Esophagus squamous epithelium (tissue), 4 donors: ENCODE measurements at regions not wholly inside any gene's neighbourhood (a gene's known extent, or its start where the extent isn't known, plus 50 kb on each side); places are given as distances from the start of the nearest gene placed in this dataset.

Experiments used
- CTCF ChIP-seq, 6 experiments: fragments of 450-650 bp in 4 of 6; fragments of 200-600 bp in 2 of 6; sonication (generic) in 2 of 6; IDR thresholded peaks; one replicate each; pipeline ENCODE4 v1.5.1; 2016 to 2019; ENCODE audit warnings: antibody characterized with exemption in 6 of 6, mild to moderate bottlenecking in 4 of 6, moderate library complexity in 4 of 6
- POLR2A ChIP-seq, 4 donors: fragments of 450-650 bp; IDR thresholded peaks; one replicate each; pipeline ENCODE4 v1.6.1; 2017; ENCODE audit warnings: antibody characterized with exemption in 4 of 4, mild to moderate bottlenecking in 4 of 4, moderate library complexity in 3 of 4

DNA sequence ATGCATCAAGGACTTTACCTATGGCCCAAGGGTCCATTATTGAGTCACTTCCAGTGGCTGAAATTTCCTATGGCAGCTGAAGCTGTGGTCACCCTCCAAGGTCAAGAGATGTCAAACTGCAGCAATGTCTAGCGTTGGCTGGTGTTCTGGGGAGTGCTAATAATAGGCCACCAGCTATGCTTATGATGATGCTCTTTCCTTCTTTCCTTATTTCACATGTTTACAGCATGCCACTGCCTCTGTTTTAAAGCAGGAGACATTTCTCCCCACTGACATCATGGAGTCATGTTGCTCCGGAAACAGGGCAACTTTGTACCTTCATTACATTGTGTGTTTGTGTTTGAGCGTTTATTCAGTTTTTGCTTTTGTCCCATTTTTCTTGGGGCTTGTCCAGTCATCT is 62.6 kb upstream of the CYYR1 start:
- TF ChIP-seq CTCF (IDR thresholded peaks at IDR 0.05), result no peak
- no peak for TF ChIP-seq POLR2A (IDR thresholded peaks at IDR 0.05)
